Uterus (tissue), 3 donors: ENCODE measurements at regions not wholly inside any gene's neighbourhood (a gene's known extent, or its start where the extent isn't known, plus 50 kb on each side); places are given as distances from the start of the nearest gene placed in this dataset.

Experiments used
- DNase-seq, 2 donors: peaks; one replicate each; pipeline ENCODE4 v3.0.0-alpha.2; 2019 to 2020
- H3K27ac ChIP-seq, 2 donors: fragments of 200-600 bp; sonication (generic); 1 replicate in 1 of 2; 2 replicates in 1 of 2; pipeline ENCODE4 v1.5.1; 2016 to 2018
- H3K27me3 ChIP-seq, 2 donors: fragments of 200-600 bp; sonication (generic); one replicate each; pipeline ENCODE4 v1.5.1; 2018 to 2019; ENCODE audit warnings: control low read depth in 1 of 2
- H3K36me3 ChIP-seq, 2 donors: fragments of 200-600 bp; sonication (generic); one replicate each; pipeline ENCODE4 v1.5.1; 2019; ENCODE audit warnings: control low read depth in 1 of 2
- H3K4me1 ChIP-seq, 2 donors: fragments of 200-600 bp; sonication (generic); one replicate each; pipeline ENCODE4 v1.5.1; 2018 to 2019; ENCODE audit warnings: control low read depth in 1 of 2
- H3K4me3 ChIP-seq, 2 donors: fragments of 200-600 bp; sonication (generic); 1 replicate in 1 of 2; 2 replicates in 1 of 2; pipeline ENCODE4 v1.5.1; 2018 to 2019; ENCODE audit warnings: mild to moderate bottlenecking in 1 of 2
- H3K9me3 ChIP-seq, 2 donors: fragments of 200-600 bp; sonication (generic); one replicate each; pipeline ENCODE4 v1.5.1; 2019; ENCODE audit warnings: control low read depth in 1 of 2
- CTCF ChIP-seq, 4 experiments: fragments of 200-600 bp in 2 of 4; fragments of 450-650 bp in 2 of 4; sonication (generic) in 2 of 4; IDR thresholded peaks; one replicate each; pipeline ENCODE4 v1.5.1; 2016 to 2019; ENCODE audit warnings: antibody characterized with exemption in 4 of 4, mild to moderate bottlenecking in 2 of 4, moderate library complexity in 1 of 4
- POLR2A ChIP-seq, 2 donors: fragments of 450-650 bp; IDR thresholded peaks; one replicate each; pipeline ENCODE4 v1.6.1; 2016; ENCODE audit warnings: antibody characterized with exemption in 2 of 2, mild to moderate bottlenecking in 1 of 2, moderate library complexity in 1 of 2
- intact Hi-C: fragments of 100-400 bp; cut with DNase I; formaldehyde crosslinking; loops from one replicate; pipeline ENCODE4 v1.15.1; 2023; ENCODE audit warnings: low total_unique reads
- donor health status: DM: yes; HTN: yes; CAD: no.

GRCh38 chr9:108750661-108751215 is 105.0 kb downstream of the ACTL7B start:
- H3K4me3 ChIP-seq, result no peak overlapping the region

DNA sequence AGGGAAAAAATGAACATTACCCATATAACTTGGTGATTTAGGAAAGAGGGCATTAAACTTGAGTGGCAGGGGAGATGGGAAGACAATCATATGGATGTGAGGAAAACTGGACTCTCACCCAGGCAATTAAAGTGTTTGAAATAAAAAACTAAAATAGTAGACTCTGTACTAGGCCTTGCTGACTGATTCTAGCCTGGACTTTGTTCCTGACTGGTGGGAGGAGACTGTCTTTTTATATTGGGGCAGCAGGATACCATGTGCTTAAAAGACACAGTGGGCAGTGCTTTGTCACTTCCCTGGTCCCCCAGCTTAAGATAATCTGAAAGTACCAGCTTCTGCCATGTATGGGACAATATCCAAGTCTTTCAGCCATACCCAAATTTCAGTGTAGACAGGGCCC is 107.0 kb downstream of the ACTL7B start:
- no peaks in the 10 kb centered on the region for H3K36me3 ChIP-seq
- H3K4me3 ChIP-seq, result no peak overlapping the region
- no peaks in the 10 kb centered on the region for H3K9me3 ChIP-seq
- H3K4me1 ChIP-seq, result no peaks in the 10 kb centered on the region
- no peaks in the 10 kb centered on the region for H3K27me3 ChIP-seq
- intact Hi-C loops, result no loop called here
- no peak overlapping the region for H3K27ac ChIP-seq
- no peak for DNase-seq
- no peak for TF ChIP-seq POLR2A (IDR thresholded peaks at IDR 0.05)
- TF ChIP-seq CTCF (IDR thresholded peaks at IDR 0.05), result no peak

More at GRCh38 chr9:108750661-108751215, 105.0 kb downstream of the ACTL7B start:
- Histone ChIP-seq H3K4me1 (no peaks in the 10 kb centered on the region), H3K27ac (no peak overlapping the region), H3K9me3 (no peaks in the 10 kb centered on the region), H3K27me3 (no peaks in the 10 kb centered on the region), H3K36me3 (no peaks in the 10 kb centered on the region)
- intact Hi-C loops, result no loop called here
- no peak for TF ChIP-seq POLR2A (IDR thresholded peaks at IDR 0.05)
- no peak for TF ChIP-seq CTCF (IDR thresholded peaks at IDR 0.05)
- DNase-seq, result no peak

GRCh38 chr9:108746864-108747263 is 108.9 kb downstream of the ACTL7B start:
- no peak for DNase-seq
- no peak overlapping the region for H3K27ac ChIP-seq
- H3K36me3 ChIP-seq, result no peaks in the 10 kb centered on the region
- no peaks in the 10 kb centered on the region for H3K9me3 ChIP-seq
- H3K4me3 ChIP-seq, result no peak overlapping the region
- H3K27me3 ChIP-seq, result no peaks in the 10 kb centered on the region
- intact Hi-C loops, result no loop called here
- TF ChIP-seq POLR2A (IDR thresholded peaks at IDR 0.05) (no peak), CTCF (IDR thresholded peaks at IDR 0.05) (no peak)
- H3K4me1 ChIP-seq, result no peaks in the 10 kb centered on the region

- no peaks in the 10 kb centered on the region for H3K4me1 ChIP-seq
- intact Hi-C loops, result no loop called here
- H3K9me3 ChIP-seq, result no peaks in the 10 kb centered on the region
- H3K36me3 ChIP-seq, result no peaks in the 10 kb centered on the region
- H3K27ac ChIP-seq, result no peak overlapping the region
- H3K27me3 ChIP-seq, result no peaks in the 10 kb centered on the region
- no peak for TF ChIP-seq POLR2A (IDR thresholded peaks at IDR 0.05)
- TF ChIP-seq CTCF (IDR thresholded peaks at IDR 0.05), result no peak
- no peak overlapping the region for H3K4me3 ChIP-seq
- no peak for DNase-seq
Observed at GRCh38 chr9:108746001-108746400, 109.8 kb downstream of the ACTL7B start.

- no peaks in the 10 kb centered on the region for H3K9me3 ChIP-seq
- TF ChIP-seq POLR2A (IDR thresholded peaks at IDR 0.05) (no peak), CTCF (IDR thresholded peaks at IDR 0.05) (no peak)
- H3K4me1 ChIP-seq, result no peaks in the 10 kb centered on the region
- H3K36me3 ChIP-seq, result no peaks in the 10 kb centered on the region
- no peak overlapping the region for H3K4me3 ChIP-seq
- H3K27me3 ChIP-seq, result no peaks in the 10 kb centered on the region
- no peak for DNase-seq
- H3K27ac ChIP-seq, result no peak overlapping the region
- intact Hi-C loops, result no loop called here
Observed at GRCh38 chr9:108744641-108745040, 111.1 kb downstream of the ACTL7B start.
